ENCODE measurements at regions not wholly inside any gene's neighbourhood (a gene's known extent, or its start where the extent isn't known, plus 50 kb on each side); places are given as distances from the start of the nearest gene placed in this dataset.
"Not testable (repeated sequence)": the region's sequence is repeated elsewhere in the genome, so short reads cannot be mapped to it uniquely, and the experiment has no call there.

DNA sequence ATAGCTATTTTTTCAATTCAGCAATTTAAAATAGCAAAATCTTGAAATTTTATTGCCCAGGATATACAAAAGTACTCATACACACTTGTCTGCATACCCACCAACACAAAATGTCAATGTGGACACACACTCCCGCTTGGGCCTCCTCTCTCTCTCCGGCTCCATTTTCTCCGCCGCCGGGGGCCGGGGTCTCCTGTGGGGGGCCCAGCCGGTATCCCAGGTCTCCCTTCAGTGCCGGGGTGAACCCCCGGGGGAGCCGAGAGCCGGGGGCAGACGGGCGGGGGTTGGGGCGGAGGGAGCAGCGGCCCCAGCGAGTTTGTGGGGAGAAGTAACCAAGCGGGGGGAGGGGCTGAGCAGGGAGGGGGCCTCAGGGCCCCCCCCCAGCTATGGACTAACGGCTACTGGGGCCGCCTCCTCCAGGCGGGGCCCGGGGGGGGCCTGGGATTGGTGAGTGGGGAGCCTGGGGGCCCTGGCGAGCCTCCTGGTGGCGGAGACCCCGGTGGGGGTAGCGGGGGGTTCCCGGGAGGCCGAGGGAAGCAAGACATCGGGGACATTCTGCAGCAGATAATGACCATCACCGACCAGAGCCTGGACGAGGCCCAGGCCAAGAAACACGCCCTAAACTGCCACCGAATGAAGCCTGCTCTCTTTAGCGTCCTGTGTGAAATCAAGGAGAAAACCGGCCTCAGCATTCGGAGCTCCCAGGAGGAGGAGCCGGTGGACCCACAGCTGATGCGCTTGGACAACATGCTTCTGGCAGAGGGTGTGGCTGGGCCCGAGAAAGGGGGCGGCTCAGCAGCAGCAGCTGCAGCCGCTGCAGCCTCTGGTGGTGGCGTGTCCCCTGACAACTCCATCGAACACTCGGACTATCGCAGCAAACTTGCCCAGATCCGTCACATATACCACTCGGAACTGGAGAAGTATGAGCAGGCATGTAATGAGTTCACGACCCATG, 56.6 kb downstream of the CHST2 start:
- not testable (repeated sequence) for DNase-seq (ENCODE audit: low read depth in 2 of 2)

GRCh38 chr3:143177965-143178364, 58.4 kb downstream of the CHST2 start:
- DNase-seq (ENCODE audit: low read depth in 2 of 2): not testable (repeated sequence)

DNA sequence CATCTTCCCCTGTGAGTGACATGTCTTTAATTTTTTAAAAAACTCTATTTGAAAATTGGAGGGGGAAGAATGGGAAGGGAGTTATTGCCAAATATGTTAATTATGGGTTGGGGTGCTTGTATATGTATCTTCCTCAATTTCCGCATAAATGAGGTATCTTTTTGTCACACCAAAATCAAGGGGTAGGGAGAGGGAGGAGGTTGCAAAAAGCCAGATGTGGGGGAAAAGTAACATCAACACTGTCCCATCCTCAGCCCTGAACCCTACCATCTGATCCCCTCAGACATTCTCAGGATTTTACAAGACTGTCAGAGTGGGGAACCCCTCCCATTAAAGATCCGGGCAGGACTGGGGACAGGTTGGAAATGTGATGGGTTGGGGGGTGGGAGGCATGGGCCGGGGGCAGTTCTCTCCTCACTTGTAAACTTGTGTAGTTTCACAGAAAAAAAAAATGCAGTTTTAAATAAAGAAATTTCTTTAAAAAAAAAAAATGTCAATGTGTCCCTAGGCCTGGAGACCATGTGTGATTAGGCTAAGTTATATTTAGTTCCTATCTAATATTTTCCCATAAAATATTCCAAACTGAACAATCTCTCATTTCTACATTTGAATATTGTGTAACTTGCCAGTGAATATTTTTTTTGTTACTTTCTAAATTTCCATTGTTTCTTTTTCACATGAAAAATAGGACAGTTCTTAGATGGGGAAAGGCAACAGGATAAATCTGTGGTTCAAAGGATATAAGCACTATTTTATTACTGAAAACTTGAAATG, 59.4 kb downstream of the CHST2 start:
- DNase-seq (ENCODE audit: low read depth in 2 of 2): not testable (repeated sequence)

GRCh38 chr3:143179603-143180002, 60.0 kb downstream of the CHST2 start:
- no peak for DNase-seq (ENCODE audit: low read depth in 2 of 2)

- not testable (repeated sequence) for DNase-seq (ENCODE audit: low read depth in 2 of 2)
These were observed 61.3 kb downstream of the CHST2 start for GRCh38 chr3:143180860-143181259.

- not testable (repeated sequence) for DNase-seq (ENCODE audit: low read depth in 2 of 2)
These were observed 62.4 kb downstream of the CHST2 start for GRCh38 chr3:143181977-143182376.

DNA sequence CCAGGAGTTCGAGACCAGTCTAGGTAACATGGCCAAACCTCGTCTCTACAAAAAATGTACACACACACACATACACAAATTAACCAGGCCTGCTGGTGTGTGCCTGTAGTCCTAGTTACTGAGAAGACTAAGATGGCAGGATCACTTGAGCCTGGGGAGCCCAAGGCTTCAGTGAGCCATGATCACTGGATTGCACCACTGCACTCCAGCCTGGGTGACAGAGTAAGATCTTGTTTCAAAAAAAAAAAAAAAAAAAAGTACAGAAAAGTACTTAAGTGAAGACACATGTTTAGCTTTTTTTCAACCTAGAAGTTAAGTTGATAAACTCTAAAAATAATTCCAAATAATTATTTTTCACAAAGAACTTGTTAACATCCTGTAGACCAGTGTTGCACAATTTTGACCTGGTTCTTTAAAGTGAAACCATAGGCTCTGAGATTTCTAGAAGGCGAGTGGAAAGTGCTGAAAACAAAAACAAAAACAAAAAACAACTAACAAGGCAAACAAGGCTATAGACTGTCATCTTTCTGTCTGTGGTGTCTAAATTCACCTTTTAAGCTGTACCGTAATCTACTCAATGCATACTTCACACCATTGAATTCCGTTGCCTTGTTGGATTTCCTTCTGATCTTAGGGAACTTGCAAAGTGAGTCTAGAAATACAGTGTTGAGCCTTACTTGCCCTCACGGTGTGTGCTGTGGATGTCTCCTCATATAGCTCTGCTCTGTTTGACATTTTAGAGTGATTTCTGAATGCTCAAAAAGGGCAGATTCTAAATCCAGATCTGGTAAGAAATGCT, 63.5 kb downstream of the CHST2 start:
- no peak for DNase-seq (ENCODE audit: low read depth in 2 of 2)

- DNase-seq (ENCODE audit: low read depth in 2 of 2): no peak
These were observed 64.0 kb downstream of the CHST2 start for GRCh38 chr3:143183665-143183964.

DNA sequence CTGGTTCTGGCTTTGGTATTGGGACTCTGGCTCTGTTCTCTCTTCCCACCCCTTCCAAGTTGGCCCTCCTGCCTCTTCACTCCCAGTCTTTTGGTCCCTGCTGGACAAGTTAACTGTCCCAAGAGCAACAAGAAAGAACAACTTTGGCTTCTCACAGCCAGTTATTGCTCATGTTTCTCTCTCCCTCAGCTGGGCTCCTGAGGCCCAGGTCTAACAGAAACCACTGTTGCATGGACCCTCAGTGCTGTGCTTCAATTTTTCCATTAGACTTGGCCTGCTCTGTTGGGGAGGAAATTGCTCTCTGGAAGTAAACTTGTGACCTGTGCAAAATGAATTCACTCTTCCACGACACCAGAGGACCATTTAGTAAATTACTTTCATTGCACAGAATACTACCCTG, 64.5 kb downstream of the CHST2 start:
- DNase-seq (ENCODE audit: low read depth in 2 of 2): no peak

DNA sequence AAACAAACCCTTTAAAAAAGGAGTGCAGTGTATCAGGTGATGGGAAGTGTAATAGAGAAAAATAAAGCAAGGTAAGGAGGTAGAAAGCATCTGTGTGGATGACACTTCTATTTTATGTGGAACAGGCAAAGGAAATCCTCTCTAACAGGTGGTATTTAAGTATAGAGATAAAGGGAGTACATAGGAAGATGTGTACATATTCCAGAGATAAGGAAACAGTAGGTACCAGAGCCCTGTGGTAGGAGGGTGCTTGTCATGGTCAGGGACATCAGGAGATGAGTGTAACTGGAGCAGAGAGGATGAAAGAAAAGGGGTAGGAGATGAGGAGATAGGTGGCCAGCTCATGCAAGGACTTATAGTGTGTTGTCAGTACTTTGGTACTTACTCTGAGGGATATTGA, 65.8 kb downstream of the CHST2 start:
- DNase-seq (ENCODE audit: low read depth in 2 of 2): no peak

DNA sequence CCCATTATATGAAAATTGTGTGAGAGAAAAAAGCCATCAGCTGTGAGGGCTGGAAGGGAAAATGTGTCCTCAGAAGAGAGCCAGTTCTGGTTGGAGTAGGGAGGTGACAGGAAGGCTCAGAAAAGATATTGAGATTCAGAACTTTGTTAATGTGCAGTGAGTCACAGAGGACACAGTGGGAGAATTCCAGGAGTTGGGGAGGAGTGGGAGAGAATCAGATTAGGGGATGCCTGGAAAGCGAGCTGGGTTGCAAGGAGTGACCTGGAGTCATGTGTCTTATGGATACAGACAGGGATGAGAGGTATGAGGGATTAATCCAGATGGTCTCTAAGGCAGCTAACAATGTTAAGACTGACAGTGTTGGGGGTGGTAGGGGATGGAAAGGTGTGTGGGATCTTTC, 67.5 kb downstream of the CHST2 start:
- no peak for DNase-seq (ENCODE audit: low read depth in 2 of 2)

DNA sequence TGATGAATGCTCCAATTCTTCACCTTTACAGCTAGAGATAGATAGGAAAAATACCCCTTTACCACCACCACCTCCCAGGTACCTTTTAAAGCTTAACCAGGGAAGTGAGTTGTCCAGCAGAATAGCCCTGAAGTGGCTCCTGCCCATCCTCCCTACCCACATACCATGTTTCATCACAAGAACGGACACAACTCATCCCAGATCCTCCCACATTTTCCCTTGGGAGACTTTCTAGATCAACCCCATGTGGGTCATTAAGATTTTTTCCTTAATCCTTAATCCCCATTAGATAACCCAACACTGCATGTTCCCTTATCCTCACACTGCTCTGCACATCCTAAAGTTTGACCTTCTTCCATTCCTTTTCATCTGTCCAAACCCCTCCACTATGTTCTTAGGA, 69.3 kb downstream of the CHST2 start:
- no peak for DNase-seq (ENCODE audit: low read depth in 2 of 2)

DNA sequence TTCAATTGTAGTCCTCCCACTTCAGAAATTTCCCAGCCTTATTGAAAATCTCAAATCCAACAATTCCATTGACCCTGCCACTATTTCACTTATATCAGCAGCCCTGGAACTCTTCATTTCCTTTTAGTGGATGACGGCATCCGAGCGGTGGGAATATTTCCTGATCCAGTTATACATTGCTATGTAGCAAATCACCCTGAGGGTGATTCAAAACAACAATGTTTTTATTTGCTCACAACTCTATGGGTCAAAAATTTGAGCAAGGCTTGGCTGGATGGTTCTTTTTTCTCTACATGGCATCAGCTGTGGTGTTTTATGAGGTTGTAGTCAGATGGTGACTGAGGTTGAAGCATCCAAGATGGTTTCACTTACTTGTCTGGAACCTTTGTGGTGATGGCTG, 70.5 kb downstream of the CHST2 start:
- no peak for DNase-seq (ENCODE audit: low read depth in 2 of 2)

- DNase-seq (ENCODE audit: low read depth in 2 of 2): no peak
These were observed 72.6 kb downstream of the CHST2 start for GRCh38 chr3:143192193-143192592.

DNA sequence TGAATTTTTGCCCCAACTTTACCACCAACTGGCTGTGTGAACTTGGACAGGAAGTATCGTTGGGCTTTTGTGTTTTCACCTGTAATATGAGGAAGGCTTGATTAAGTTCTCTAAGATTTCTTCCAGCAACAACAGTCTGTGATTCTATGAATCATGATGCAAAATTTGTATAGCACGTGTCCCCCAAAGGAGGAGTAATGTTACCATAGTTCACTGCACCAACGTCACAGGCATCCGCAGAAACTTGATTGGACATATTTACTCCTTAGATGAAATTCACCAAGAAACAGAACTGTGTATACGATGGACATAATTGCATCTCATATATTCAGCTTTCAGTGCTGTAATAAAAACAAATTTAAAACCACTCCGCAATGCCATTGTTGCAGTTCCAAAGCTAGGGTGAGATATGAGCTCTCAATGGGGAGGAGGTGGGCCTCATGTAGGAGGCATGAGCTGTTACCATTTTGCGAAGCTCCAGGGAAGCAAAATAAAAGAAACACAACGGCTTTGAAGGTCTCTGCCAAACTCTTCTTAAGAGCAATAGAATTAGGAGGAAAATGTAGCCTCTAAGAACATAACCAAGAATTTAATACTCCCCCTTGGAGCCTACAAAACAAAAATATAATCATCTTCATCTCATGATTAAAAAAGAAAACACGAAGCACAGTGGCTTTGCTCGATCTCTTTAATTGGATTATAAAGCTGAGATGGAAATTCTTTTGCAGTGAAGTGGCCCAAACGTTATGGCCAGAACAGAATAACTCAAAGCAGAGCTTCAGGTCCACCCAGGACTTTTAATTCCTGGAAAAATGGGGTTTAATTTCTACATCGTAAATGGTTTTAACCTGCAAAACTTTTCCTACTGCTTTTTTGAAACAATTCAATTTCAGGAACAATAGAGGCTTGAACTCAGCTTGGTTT, 80.7 kb downstream of the CHST2 start:
- no peak for DNase-seq (ENCODE audit: low read depth in 2 of 2)

- no peak for DNase-seq (ENCODE audit: low read depth in 2 of 2)
These were observed 81.5 kb downstream of the CHST2 start for GRCh38 chr3:143201045-143201444.

- DNase-seq (ENCODE audit: low read depth in 2 of 2): no peak
These were observed 82.5 kb downstream of the CHST2 start for GRCh38 chr3:143201870-143202752.

GRCh38 chr3:143203142-143203541, 83.6 kb downstream of the CHST2 start:
- no peak for DNase-seq (ENCODE audit: low read depth in 2 of 2)

DNA sequence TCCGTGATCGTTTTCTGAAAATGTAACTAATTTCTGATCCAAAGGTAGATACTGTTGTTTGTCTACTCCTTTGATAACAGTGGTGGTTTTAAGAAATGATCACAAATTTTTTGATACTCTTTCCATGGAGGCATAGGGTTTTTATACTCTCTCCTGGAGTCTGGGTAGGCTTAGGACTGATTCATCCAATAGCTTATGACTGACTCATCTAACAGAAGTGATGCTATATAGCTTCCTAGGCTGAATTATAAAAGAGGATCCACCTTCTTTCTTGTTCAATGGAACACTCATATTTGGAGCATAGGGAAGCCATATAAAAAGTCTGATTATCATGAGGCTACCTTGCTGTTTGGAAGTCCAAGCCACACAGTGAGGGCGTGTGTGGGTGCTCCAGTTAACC, 84.3 kb downstream of the CHST2 start:
- DNase-seq (ENCODE audit: low read depth in 2 of 2): no peak

DNA sequence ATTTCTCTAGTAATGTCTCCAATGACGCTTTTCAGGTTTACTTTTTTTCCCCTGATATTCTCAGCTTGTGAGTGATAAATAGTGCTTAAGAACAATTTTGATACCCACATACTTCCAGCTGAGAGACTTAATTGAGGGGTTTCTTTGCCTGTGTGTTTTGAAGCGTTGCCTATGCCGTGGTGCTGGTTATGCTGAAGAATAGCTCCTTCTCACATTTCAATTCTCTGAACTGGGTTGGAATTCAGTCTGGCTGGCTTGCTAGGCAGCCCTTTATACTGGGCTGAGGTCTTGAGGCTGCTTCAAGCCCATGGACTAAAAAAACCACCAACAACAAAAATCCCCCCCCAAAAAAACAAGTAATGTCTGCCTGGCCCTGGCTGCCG, 87.4 kb downstream of the CHST2 start:
- DNase-seq (ENCODE audit: low read depth in 2 of 2): no peak
